ENCODE measurements at regions not wholly inside any gene's neighbourhood (a gene's known extent, or its start where the extent isn't known, plus 50 kb on each side); places are given as distances from the start of the nearest gene placed in this dataset.
"Not testable (repeated sequence)": the region's sequence is repeated elsewhere in the genome, so short reads cannot be mapped to it uniquely, and the experiment has no call there.

DNA sequence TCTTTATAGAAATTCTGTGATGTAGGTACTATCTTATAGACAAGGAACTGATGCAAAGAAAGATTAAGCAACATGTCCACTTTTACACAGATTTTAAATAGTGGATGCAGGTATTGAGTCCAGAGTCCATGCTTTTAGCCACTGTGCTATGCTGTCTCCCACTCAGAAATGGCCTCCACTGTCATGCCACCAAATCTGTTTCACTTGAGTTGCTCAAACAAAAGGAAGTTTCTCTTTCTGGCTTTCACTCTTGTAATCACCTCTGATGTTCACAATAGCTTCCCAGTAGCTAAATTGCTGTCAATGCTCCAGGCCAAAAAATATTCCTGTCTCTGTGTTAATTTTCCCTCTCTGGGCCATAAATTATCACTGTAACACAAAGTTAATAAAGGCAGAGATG is 77.0 kb upstream of the RASA1 start:
- H3K4me3 ChIP-seq (ENCODE audit: low read depth, low read length) = no peak overlapping the region
- TF ChIP-seq, protein P1, sequence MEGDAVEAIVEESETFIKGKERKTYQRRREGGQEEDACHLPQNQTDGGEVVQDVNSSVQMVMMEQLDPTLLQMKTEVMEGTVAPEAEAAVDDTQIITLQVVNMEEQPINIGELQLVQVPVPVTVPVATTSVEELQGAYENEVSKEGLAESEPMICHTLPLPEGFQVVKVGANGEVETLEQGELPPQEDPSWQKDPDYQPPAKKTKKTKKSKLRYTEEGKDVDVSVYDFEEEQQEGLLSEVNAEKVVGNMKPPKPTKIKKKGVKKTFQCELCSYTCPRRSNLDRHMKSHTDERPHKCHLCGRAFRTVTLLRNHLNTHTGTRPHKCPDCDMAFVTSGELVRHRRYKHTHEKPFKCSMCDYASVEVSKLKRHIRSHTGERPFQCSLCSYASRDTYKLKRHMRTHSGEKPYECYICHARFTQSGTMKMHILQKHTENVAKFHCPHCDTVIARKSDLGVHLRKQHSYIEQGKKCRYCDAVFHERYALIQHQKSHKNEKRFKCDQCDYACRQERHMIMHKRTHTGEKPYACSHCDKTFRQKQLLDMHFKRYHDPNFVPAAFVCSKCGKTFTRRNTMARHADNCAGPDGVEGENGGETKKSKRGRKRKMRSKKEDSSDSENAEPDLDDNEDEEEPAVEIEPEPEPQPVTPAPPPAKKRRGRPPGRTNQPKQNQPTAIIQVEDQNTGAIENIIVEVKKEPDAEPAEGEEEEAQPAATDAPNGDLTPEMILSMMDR (IDR thresholded peaks at IDR 0.05; ENCODE audit: low read depth, low read length, missing control alignments) = no peak
- DNase-seq (ENCODE audit: low read depth) = no peak
- in situ Hi-C loops (cut with HindIII; ENCODE audit: low sequenced_read_pairs) = no loop called here

DNA sequence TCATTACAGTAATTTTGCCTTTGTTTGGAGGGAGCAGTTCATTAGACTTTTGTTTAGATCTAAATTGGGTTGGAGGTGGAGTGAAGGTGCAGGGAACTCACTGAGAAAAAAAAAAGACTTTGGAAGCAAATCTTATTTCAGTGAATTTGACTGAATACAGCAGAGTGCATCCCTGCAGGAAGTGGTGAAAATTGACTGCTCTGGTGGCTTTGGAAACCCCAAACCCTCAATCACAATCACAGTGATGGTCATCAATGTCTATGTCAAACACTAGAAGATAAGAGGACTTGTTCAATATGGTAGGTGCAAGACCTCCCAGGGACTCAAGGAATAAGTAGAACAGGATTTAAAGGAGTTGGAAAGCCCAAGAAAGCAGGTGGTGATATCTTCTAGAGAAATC is 76.0 kb upstream of the RASA1 start:
- in situ Hi-C loops (cut with HindIII; ENCODE audit: low sequenced_read_pairs) = no loop called here
- H3K4me3 ChIP-seq (ENCODE audit: low read depth, low read length) = no peak overlapping the region

DNA sequence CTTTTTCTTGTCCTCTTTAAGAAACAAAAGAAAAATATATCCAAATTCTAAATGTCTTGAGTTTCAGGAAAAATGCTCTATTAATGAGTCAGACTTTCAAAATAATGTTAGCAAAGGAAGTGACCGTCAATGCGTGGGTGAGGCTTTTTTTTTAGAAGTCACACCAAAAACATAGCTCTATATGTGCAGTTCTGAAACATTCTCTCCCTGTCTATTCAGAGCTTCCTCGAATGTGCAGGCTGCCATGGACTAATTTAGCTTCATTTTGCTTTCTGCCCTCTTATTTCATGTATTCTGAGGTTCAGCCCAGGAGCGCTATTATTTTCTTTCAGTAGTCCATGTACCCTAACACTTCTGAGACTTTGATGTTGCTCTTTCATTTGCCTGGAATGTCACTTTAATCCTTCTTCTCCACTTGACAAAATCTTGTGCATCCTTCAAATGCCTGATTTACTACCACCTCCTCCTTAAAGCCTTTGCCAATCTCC is 72.5 kb upstream of the RASA1 start:
- no peak overlapping the region for H3K4me3 ChIP-seq (ENCODE audit: low read depth, low read length)
- peak; percentile 2 for DNase-seq (ENCODE audit: low read depth)
- TF ChIP-seq, protein P1 (IDR thresholded peaks at IDR 0.05; ENCODE audit: low read depth, low read length, missing control alignments) = no peak
- in situ Hi-C loops (cut with HindIII; ENCODE audit: low sequenced_read_pairs) = no loop called here

More for the DNA sequence above, 76.0 kb upstream of the RASA1 start:
- TF ChIP-seq, protein P1 (IDR thresholded peaks at IDR 0.05; ENCODE audit: low read depth, low read length, missing control alignments) = no peak
- DNase-seq (ENCODE audit: low read depth) = no peak

DNA sequence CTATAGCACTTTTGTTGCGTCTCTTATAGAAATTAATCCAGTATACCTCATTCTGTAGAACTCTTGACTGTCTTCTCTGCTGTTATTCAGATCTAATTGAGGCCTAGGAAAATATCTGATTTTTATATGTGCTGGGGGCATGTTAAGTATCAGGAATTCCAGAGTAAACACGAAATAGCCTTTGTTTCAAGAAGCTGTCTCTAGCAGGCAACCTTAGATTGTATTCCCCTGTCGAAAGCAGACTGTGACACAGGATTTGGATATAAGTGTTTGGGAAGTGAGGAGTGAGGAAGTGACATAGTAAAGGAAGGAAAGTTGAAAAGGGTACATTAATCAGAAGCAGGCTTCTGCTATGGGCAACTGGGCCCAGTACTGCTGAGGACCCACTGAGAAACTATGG is 72.1 kb upstream of the RASA1 start:
- in situ Hi-C loops (cut with HindIII; ENCODE audit: low sequenced_read_pairs) = no loop called here
- DNase-seq (ENCODE audit: low read depth) = no peak
- TF ChIP-seq, protein P1 (IDR thresholded peaks at IDR 0.05; ENCODE audit: low read depth, low read length, missing control alignments) = no peak
- no peak overlapping the region for H3K4me3 ChIP-seq (ENCODE audit: low read depth, low read length)

DNA sequence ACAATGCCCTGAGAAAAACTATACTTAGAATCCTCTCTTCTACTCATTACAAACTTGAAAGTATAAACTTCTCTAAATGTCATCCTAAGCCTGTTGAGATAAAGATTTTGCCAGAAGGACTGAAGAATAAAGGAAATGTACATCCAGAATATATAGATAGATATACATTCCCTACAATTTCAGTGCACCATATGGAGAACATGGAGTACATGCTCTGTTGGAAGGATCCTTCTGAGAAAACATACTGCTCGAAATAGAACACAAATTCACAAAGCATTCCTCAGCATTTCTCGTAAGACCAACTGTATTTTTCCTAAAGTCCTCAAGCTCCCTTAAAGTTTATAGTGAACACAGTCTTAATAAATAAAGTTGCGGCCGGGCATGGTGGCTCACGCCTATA is 69.7 kb upstream of the RASA1 start:
- TF ChIP-seq, protein P1 (IDR thresholded peaks at IDR 0.05; ENCODE audit: low read depth, low read length, missing control alignments) = no peak
- no peak overlapping the region for H3K4me3 ChIP-seq (ENCODE audit: low read depth, low read length)
- no peak for DNase-seq (ENCODE audit: low read depth)
- in situ Hi-C loops (cut with HindIII; ENCODE audit: low sequenced_read_pairs) = no loop called here

DNA sequence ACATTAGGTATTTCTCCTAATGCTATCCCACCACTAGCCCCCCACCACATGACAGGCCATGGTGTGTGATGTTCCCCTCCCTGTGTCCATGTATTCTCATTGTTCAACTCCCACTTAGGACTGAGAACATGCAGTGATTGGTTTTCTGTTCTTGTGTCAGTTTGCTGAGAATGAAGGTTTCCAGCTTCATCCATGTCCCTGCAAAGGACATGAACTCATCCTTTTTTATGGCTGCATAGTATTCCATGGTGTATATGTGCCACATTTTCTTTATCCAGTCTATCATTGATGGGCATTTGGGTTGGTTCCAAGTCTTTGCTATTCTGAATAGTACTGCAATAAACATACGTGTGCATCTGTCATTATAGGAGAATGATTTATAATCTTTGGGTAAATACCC is 68.4 kb upstream of the RASA1 start:
- in situ Hi-C loops (cut with HindIII; ENCODE audit: low sequenced_read_pairs); DNase-seq (ENCODE audit: low read depth); H3K4me3 ChIP-seq (ENCODE audit: low read depth, low read length): not testable (repeated sequence)

DNA sequence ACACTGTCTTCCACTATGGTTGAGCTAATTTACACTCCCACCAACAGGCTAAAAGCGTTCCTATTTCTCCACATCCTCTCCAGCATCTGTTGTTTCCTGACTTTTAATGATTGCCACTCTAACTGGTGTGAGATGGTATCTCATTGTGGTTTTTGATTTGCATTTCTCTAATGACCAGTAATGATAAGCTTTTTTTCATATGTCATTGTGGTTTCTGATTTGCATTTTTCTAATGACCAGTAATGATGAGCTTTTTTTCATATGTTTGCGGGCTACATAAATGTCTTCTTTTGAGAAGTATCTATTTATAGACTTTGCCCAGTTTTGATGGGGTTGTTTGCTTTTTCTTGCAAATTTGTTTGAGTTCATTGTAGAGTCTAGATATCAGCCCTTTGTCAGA is 68.0 kb upstream of the RASA1 start:
- in situ Hi-C loops (cut with HindIII; ENCODE audit: low sequenced_read_pairs); DNase-seq (ENCODE audit: low read depth); H3K4me3 ChIP-seq (ENCODE audit: low read depth, low read length): not testable (repeated sequence)

DNA sequence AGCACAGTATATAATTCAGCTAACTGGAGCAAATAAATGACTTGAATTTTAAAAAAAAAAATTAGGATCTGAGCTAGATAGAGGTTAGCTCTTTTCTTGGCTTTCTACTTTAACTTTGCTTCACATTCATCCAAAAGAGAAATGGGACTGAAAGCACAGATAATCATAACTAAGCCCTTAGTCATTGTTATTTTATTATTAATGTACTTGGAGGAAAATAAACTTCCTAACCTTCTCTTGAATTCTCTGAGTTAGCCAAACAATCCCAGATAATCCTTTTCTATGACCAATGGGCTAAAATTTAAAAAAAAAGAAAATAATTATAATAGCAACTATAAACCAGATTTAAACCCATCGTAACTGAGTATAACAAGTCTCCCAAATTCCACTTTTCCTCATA is 57.6 kb upstream of the RASA1 start:
- TF ChIP-seq, protein P1 (IDR thresholded peaks at IDR 0.05; ENCODE audit: low read depth, low read length, missing control alignments) = no peak
- no peak overlapping the region for H3K4me3 ChIP-seq (ENCODE audit: low read depth, low read length)
- in situ Hi-C loops (cut with HindIII; ENCODE audit: low sequenced_read_pairs) = no loop called here
- DNase-seq (ENCODE audit: low read depth) = no peak

Data from astrocyte of the cerebellum (primary cell).